ENCODE measurements at regions not wholly inside any gene's neighbourhood (a gene's known extent, or its start where the extent isn't known, plus 50 kb on each side); places are given as distances from the start of the nearest gene placed in this dataset.

DNA sequence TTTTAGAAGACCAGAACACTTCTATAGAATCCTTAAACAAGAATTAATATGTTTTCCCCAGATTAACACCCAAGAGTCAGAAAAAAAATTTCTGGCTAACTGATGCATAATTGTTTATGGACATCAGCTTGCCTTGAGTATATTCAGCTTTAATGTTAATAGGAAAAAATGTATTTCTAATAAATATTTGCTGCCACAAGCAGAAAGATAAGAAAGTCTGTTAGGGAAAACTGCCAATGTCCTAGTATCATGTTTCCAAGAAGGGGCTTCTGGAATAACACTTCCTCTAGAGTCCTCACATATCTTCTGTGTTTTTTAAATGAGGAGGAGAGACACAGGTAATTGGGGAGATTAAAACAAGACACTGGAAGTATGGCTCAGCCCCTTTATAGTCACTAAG lies 202.1 kb upstream of the TET2 start:
- H3K4me3 Mint-ChIP-seq (ENCODE audit: unreplicated experiment) = no peak overlapping the region
- Histone ChIP-seq H3K4me1 (no peaks in the 10 kb centered on the region), H3K27me3 (replicated peaks; ENCODE audit: control insufficient read depth, insufficient read depth, low read length) (no peaks in the 10 kb centered on the region), H3K36me3 (ENCODE audit: control insufficient read depth, insufficient read depth, low read length) (no peaks in the 10 kb centered on the region), H3K4me3 (ENCODE audit: low read depth, low read length) (no peak overlapping the region), H3K9me3 (no peaks in the 10 kb centered on the region)
- ChIA-PET CTCF (no interaction called here), POLR2A (no interaction called here)
- H3K4me1 Mint-ChIP-seq (ENCODE audit: low read depth, unreplicated experiment) = no peaks in the 10 kb centered on the region
- no peak for DNase-seq
- TF ChIP-seq, protein P1, sequence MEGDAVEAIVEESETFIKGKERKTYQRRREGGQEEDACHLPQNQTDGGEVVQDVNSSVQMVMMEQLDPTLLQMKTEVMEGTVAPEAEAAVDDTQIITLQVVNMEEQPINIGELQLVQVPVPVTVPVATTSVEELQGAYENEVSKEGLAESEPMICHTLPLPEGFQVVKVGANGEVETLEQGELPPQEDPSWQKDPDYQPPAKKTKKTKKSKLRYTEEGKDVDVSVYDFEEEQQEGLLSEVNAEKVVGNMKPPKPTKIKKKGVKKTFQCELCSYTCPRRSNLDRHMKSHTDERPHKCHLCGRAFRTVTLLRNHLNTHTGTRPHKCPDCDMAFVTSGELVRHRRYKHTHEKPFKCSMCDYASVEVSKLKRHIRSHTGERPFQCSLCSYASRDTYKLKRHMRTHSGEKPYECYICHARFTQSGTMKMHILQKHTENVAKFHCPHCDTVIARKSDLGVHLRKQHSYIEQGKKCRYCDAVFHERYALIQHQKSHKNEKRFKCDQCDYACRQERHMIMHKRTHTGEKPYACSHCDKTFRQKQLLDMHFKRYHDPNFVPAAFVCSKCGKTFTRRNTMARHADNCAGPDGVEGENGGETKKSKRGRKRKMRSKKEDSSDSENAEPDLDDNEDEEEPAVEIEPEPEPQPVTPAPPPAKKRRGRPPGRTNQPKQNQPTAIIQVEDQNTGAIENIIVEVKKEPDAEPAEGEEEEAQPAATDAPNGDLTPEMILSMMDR (IDR thresholded peaks at IDR 0.05; ENCODE audit: insufficient read depth in 1 of 2, low read depth in 1 of 2, low read length in 1 of 2, severe bottlenecking in 1 of 2, unreplicated experiment in 1 of 2) = no peak
- H3K27me3 Mint-ChIP-seq (ENCODE audit: insufficient read depth, unreplicated experiment) = no peaks in the 10 kb centered on the region
- no TSS peak for BruUV-seq (replicated peaks)
- H3K27ac Mint-ChIP-seq (ENCODE audit: unreplicated experiment) = no peak overlapping the region
- no peaks in the 10 kb centered on the region for H3K9me3 Mint-ChIP-seq (ENCODE audit: unreplicated experiment)
- intact Hi-C loops (cut with micrococcal nuclease; ENCODE audit: unreplicated experiment) = no loop called here
- H3K36me3 Mint-ChIP-seq (ENCODE audit: insufficient read depth, unreplicated experiment) = no peaks in the 10 kb centered on the region

DNA sequence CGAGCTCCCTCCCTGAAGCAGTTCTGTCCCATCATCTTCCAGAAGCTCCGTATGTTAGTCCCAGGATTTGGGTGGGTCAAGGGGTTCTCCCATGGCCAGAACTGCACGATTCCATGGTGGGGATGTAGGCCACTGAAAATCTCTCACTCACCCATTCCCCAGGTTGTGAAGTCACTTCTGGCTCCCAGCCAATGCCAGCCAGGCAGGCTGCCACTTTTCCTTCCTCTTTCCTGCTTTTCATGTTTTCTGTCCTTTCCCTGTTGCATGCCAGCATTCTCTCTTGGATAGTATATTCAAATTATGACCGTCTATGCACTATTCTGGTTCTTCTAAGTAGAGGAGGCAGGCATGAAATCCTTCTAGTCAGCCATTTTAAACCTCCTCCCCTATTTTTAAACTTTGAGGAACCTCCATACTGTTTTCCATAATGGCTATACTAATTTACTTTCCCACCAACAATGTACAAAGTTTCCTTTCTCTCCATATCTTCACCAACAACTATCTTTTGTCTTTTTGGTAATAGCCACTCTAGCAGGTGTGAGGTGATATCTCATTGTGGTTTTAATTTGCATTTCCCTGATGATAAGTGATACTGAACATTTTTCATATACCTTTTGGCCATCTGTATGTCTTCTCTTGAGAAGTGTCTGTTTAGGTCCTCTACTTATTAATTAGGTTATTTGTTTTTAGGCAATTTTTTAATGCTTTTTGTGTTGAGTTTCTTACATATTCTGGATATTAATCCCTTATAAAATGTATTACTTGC lies 182.1 kb upstream of the TET2 start:
- peaks cover 4% of the 10 kb centered on the region for H3K27me3 Mint-ChIP-seq (ENCODE audit: insufficient read depth, unreplicated experiment)
- ChIA-PET CTCF (no interaction called here), POLR2A (no interaction called here)
- DNase-seq = no peak
- H3K9me3 Mint-ChIP-seq (ENCODE audit: unreplicated experiment) = peaks cover 13% of the 10 kb centered on the region
- no peak overlapping the region for H3K27ac Mint-ChIP-seq (ENCODE audit: unreplicated experiment)
- H3K4me3 ChIP-seq (ENCODE audit: low read depth, low read length) = no peak overlapping the region
- H3K36me3 Mint-ChIP-seq (ENCODE audit: insufficient read depth, unreplicated experiment) = no peaks in the 10 kb centered on the region
- H3K4me1 ChIP-seq = peaks cover 3% of the 10 kb centered on the region; the same call in 1 of the 2 replicates
- no peak overlapping the region for H3K4me3 Mint-ChIP-seq (ENCODE audit: unreplicated experiment)
- TF ChIP-seq, protein P1 (IDR thresholded peaks at IDR 0.05; ENCODE audit: insufficient read depth in 1 of 2, low read depth in 1 of 2, low read length in 1 of 2, severe bottlenecking in 1 of 2, unreplicated experiment in 1 of 2) = no peak
- H3K36me3 ChIP-seq (ENCODE audit: control insufficient read depth, insufficient read depth, low read length) = no peaks in the 10 kb centered on the region
- no peaks in the 10 kb centered on the region for H3K27me3 ChIP-seq (replicated peaks; ENCODE audit: control insufficient read depth, insufficient read depth, low read length)
- BruUV-seq (replicated peaks) = no TSS peak
- peaks cover 5% of the 10 kb centered on the region for H3K4me1 Mint-ChIP-seq (ENCODE audit: low read depth, unreplicated experiment)
- intact Hi-C loops (cut with micrococcal nuclease; ENCODE audit: unreplicated experiment) = no loop called here
- no peaks in the 10 kb centered on the region for H3K9me3 ChIP-seq

DNA sequence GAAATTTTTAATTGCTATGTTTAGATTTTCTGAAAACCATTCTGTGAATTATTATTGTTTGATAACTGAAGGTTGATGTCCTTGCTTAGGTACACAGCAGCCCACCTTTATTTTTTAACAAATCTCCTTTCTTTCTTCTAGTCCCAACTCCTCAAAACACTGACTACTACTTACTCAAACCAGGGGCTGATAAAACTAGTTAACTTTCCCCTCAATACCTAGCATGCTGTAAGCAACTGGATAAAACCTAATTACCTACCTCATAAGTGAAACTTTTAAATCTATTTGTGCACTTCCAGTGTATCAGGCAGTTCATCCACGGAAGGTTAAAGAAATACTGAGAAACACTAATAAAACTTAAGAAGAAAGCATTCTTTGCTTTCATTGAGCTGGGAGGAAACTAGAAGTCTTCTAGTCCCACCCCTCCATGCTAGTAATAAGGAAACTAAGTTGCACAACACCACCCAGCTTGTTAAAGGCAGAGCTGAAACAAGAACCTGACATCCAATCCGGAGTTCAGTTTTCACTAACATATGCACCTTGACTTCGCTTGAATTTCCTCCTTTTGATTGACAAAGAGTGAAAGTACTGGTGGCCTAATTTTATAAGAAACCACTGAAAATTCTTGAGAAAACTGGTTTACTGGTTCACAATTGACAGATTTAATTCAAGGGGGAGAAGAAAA lies 180.2 kb upstream of the TET2 start:
- Histone ChIP-seq H3K4me1 (peaks cover 3% of the 10 kb centered on the region; the same call in 1 of the 2 replicates), H3K4me3 (ENCODE audit: low read depth, low read length) (no peak overlapping the region), H3K9me3 (no peaks in the 10 kb centered on the region), H3K27me3 (replicated peaks; ENCODE audit: control insufficient read depth, insufficient read depth, low read length) (no peaks in the 10 kb centered on the region), H3K36me3 (ENCODE audit: control insufficient read depth, insufficient read depth, low read length) (no peaks in the 10 kb centered on the region)
- ChIA-PET POLR2A (no interaction called here), CTCF (no interaction called here)
- no peak for DNase-seq
- Mint-ChIP-seq H3K9me3 (ENCODE audit: unreplicated experiment) (no peaks in the 10 kb centered on the region), H3K27ac (ENCODE audit: unreplicated experiment) (peak overlapping the region; percentile 60), H3K4me3 (ENCODE audit: unreplicated experiment) (no peak overlapping the region), H3K36me3 (ENCODE audit: insufficient read depth, unreplicated experiment) (no peaks in the 10 kb centered on the region), H3K27me3 (ENCODE audit: insufficient read depth, unreplicated experiment) (peaks cover 7% of the 10 kb centered on the region), H3K4me1 (ENCODE audit: low read depth, unreplicated experiment) (peaks cover 6% of the 10 kb centered on the region)
- intact Hi-C loops (cut with micrococcal nuclease; ENCODE audit: unreplicated experiment) = no loop called here
- TF ChIP-seq, protein P1 (IDR thresholded peaks at IDR 0.05; ENCODE audit: insufficient read depth in 1 of 2, low read depth in 1 of 2, low read length in 1 of 2, severe bottlenecking in 1 of 2, unreplicated experiment in 1 of 2) = no peak
- no TSS peak for BruUV-seq (replicated peaks)

Data from Caco-2 (cell line).